NT2/D1 (cell line): ENCODE measurements at regions not wholly inside any gene's neighbourhood (a gene's known extent, or its start where the extent isn't known, plus 50 kb on each side); places are given as distances from the start of the nearest gene placed in this dataset.

ENCODE experiments used
- SUZ12 ChIP-seq: IDR thresholded peaks from 2 replicates; pipeline ENCODE4 v1.6.1; 2011; ENCODE audit not compliant: insufficient read length, insufficient read depth; ENCODE audit errors: extremely low read depth
- YY1 ChIP-seq: IDR thresholded peaks from 2 replicates; pipeline ENCODE4 v1.6.1; 2011; ENCODE audit not compliant: insufficient read length, insufficient read depth

GRCh38 chr5:111960476-111961215 lies 203.7 kb upstream of the NREP start:
- TF ChIP-seq YY1 (no peak), SUZ12 (no peak)
